PC-9 (cell line): ENCODE measurements at regions not wholly inside any gene's neighbourhood (a gene's known extent, or its start where the extent isn't known, plus 50 kb on each side); places are given as distances from the start of the nearest gene placed in this dataset.

ENCODE experiments used
- EZH2 ChIP-seq: fragments of 200-600 bp; sonication (generic); IDR thresholded peaks from 2 replicates; pipeline ENCODE4 v1.8.0; 2017; ENCODE audit warnings: antibody characterized with exemption, low read depth
- TF ChIP-seq, protein P1 (sequence below): fragments of 200-600 bp; sonication (generic); conservative IDR thresholded peaks from 2 replicates; pipeline ENCODE4 v1.6.1; 2017; ENCODE audit warnings: mixed run types, antibody characterized with exemption, mild to moderate bottlenecking, moderate library complexity

DNA sequence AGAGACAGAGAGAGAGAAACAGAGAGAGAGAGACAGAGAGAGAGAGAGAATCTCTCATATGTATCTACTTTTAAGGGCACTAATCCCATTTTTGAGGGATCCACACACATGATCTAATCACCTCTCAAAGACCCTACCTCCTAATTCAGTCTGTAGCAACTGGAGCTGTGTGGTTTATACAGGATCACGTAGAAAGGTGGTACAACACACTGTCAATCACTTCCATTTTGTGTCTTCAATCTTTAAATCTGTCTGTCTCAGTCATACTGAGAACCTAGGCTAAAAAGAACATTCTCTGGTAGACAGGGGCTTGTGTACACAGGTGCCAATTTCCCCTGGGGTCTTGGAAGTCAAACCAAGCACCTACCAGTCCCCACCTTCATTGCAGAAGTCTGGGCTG is 229.9 kb downstream of the TGFB2 start:
- TF ChIP-seq, protein P1, sequence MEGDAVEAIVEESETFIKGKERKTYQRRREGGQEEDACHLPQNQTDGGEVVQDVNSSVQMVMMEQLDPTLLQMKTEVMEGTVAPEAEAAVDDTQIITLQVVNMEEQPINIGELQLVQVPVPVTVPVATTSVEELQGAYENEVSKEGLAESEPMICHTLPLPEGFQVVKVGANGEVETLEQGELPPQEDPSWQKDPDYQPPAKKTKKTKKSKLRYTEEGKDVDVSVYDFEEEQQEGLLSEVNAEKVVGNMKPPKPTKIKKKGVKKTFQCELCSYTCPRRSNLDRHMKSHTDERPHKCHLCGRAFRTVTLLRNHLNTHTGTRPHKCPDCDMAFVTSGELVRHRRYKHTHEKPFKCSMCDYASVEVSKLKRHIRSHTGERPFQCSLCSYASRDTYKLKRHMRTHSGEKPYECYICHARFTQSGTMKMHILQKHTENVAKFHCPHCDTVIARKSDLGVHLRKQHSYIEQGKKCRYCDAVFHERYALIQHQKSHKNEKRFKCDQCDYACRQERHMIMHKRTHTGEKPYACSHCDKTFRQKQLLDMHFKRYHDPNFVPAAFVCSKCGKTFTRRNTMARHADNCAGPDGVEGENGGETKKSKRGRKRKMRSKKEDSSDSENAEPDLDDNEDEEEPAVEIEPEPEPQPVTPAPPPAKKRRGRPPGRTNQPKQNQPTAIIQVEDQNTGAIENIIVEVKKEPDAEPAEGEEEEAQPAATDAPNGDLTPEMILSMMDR: no peak
- TF ChIP-seq EZH2: no peak
